ENCODE measurements at regions not wholly inside any gene's neighbourhood (a gene's known extent, or its start where the extent isn't known, plus 50 kb on each side); places are given as distances from the start of the nearest gene placed in this dataset.
"Not testable (repeated sequence)": the region's sequence is repeated elsewhere in the genome, so short reads cannot be mapped to it uniquely, and the experiment has no call there.

- no peak for DNase-seq
Observed at GRCh38 chr3:106326941-106327695, 458.3 kb upstream of the CBLB start.

DNA sequence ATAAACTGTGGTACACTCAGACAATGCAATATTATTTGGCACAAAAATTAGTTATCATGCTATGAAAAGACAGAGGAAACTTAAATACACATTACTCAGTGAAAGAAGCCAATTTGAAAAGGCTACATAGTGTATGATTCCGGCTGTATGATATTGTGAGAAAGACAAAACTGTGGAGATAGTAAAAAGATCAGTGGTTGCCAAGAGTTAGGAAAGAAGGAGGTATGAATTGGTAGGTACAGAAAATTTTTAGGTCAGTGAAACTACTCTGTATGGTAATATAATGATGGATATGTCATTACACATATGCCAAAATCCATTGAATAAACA lies 458.8 kb upstream of the CBLB start:
- no peak for DNase-seq

DNA sequence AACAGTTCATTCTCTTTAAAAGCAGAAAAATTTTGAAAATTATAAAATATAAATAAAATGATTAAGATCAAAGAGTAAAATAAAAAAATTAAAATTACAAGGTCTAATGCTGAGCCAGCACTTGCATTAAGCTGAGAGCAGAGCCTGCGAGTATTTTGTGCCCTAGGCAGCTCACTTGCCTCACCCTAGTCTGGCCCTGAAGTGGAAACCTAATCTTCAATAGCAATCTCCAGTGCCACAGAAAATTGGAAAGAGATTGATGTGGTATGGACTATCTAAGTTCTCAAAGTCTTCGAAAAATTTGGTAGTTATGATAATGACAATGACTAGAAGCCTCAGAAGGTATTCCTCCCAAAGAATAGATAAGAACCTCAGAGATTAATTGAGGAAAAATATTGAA lies 459.4 kb upstream of the CBLB start:
- DNase-seq = no peak

GRCh38 chr3:106329521-106329920 lies 460.7 kb upstream of the CBLB start:
- DNase-seq = no peak

- DNase-seq = no peak
Observed at GRCh38 chr3:106331636-106332035, 462.8 kb upstream of the CBLB start.

DNA sequence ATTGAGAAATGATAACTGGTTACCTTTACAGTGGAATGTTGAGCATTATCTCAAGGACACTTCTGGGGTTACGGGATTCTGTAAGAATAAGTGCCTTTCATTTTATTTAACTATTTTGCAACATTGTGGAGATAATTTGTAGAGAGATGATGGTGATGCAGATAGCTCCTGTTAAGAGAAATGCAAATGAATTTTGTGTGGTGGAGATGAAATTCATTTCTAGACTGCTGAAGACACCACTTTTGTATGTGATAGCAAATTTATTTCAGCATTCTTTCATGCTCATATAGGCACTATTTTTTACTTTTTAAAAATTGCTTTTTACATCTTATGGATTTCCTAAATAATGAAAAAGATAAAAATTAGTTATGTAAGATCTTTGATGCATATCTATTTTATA lies 463.3 kb upstream of the CBLB start:
- no peak for DNase-seq

DNA sequence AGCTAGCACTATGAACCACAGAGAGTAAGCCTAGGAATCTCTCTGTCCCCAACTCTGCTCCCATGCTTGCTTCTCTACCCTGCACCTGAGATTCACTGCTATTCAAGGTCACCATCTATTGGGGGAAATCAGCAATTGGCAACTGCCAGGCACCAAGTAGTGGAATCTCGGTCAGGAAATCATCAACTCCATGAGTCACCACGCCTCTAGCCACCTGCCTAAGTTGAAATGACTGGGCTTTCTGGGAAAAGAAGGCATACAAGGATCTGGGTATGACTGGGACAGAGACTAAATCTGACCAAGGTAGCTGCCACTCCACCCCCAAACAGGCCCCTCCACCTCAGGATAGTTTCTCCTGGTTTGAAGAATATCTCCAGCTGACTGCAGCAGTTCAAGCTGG lies 464.1 kb upstream of the CBLB start:
- no peak for DNase-seq

DNA sequence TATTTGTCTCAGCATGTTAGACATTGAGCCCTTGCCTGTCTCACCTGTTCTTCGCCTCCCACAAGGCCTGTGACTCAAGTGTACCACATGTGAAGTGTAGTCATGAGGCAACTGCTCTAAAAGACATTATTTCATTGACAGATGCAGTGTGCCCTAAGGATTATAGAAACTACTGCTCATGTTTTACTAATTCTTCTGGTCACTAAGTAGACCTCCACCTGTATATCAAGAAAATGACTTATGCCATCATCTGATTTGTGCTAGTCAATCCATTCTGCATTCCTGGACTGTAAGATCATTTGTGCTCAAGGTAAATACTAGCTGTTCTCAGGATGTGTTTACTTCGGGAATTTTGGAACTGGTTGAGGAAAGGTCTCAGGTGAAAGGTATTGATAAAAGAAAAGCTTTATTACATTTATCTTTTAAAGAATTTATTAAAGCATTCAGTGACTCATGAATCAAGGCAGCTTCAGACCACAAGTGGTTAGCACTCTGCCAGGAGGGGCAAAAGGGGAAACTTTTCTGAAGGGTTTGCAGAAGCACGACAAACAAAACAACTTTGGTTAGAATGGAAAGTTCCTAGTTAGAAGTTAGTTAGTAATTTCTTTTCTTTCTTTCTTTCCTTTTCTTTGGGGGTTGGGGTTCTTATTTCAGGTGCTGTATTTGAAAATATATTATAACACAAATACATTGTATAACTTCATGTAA lies 465.3 kb upstream of the CBLB start:
- no peak for DNase-seq

DNA sequence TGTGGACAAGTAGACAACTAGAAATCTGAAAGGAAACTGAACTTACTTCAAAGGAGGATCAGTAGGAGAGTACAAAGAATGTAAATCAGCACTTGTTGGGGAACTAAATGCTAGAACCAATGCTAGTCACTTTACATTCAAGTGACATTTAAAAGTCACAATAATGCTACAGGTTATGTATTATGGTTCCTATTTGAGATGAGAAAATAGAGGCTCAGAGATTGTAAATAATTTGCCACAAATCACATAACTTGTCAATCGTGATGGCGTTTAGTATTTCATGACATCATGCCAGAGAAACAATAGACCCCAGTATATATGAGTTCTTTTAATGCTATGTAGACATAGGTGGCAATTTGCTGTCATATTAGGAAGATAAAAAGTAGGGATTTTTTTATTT lies 467.8 kb upstream of the CBLB start:
- DNase-seq = no peak

- no peak for DNase-seq
Observed at GRCh38 chr3:106337116-106337515, 468.3 kb upstream of the CBLB start.

DNA sequence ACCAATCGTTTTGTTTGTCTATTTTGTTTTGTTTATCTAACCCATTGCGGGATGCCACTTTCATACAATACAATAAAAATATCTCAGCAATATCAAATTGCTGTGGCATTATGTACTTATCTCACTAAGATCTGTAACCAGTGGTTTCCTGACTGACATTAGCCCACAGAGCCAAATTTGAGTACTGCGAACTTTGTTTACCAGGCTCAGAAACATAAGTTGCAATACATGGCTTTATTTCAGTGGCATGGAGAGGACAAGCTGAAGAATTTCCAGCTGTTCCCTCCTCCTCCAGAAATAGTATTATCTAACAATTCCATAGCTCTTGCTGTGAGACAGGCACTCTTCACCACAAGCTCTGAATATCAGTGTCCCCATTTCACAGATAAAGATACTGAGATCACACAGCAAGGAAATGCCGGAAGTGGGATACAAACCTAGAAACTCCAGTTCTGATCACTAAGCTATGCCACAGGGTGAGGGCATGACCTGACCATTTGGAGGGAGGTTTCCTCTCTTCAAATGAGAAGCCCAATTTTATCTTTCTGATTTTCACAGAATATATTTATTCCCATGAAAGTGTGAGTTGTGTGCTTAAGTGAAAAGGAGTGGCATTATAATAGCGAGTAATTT lies 469.9 kb upstream of the CBLB start:
- DNase-seq = no peak

GRCh38 chr3:106339551-106339950 lies 470.7 kb upstream of the CBLB start:
- no peak for DNase-seq

DNA sequence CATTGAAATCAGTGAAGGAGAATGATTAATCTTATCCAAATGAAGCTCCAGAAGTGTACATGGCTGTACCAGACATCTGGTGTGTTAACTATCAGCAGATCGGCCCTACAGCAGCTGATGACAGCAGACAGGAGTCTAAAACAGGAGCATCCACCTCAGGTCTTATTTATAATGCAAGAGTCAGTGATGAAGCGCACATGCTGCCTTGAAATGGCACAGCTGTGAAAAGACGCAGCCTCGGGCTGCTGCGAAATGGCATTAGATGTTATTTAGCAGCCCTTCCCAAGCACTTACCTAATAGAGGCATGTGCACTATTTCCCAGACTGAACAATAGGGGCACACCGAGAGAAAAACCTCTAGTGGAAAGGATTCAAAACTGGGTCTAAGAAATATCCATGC lies 472.3 kb upstream of the CBLB start:
- DNase-seq = no peak

GRCh38 chr3:106341586-106342162 lies 472.9 kb upstream of the CBLB start:
- no peak for DNase-seq

DNA sequence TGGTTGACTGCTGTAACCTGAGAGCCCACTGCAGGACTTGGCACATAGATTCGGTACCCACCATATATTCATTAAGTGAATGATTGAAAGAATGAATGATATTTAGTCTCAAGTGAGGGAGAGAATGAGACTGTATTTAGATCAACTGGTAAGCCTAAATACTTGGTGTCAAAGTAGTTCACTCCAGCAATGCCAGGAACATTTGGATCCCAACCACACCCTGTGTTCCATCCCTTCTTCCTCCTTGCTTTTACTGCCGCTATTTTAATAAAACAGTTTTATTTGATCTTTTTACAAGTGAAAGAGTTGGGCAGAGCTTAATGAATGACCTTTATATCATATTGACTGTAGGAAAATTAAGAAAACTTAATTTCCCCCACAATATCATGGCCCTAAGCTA lies 473.6 kb upstream of the CBLB start:
- DNase-seq = no peak

GRCh38 chr3:106343811-106344210 lies 475.0 kb upstream of the CBLB start:
- DNase-seq = no peak

DNA sequence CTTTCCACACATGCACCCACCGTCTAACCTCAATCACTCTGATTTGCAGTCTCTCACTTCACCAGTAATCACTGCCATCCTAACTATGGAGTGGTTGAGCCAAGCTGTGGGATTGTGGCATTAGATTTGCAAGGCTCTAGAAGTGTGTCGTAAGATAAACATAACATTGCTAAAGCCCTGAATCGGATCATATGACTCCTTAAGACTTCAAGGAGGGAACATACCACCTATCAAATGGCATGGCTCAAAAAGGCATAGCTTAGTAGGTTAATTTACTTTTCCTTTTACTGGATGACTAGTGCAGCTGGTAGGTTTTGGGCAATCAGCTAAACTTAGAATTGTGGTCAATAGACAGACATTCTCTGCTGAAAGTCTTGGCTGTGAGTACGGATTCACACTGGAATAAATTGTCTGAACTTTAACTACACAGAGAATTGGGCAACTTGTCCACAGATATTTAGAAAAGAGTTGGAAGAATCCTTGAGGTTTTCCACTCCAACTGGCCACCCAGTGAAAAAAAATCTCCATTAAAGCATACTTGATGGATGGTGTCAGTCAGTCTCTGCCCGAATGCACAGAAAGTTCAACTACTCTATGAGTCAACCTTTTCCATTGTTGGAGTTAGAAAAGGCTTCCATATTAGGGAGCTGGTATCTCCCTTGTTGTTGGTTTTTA lies 476.7 kb upstream of the CBLB start:
- peak; percentile 43 for DNase-seq

DNA sequence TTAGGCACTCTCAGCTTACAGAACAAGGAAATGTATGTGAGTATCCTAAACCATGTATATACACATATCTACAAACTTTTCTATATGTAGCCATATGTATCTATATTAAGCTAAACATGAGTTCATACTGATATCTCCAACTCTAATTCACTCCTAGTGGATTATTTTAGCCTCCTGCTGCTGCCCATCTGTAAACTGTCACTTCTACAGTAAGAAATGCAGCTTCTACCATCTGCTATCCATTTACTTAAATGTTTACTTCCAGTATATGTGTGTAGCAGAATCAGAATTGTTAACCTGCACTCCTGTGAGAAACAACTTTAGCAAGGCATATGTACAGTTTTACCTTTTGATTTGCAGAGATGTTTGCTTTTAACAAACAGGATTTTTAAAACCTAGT lies 478.5 kb upstream of the CBLB start:
- DNase-seq = no peak

DNA sequence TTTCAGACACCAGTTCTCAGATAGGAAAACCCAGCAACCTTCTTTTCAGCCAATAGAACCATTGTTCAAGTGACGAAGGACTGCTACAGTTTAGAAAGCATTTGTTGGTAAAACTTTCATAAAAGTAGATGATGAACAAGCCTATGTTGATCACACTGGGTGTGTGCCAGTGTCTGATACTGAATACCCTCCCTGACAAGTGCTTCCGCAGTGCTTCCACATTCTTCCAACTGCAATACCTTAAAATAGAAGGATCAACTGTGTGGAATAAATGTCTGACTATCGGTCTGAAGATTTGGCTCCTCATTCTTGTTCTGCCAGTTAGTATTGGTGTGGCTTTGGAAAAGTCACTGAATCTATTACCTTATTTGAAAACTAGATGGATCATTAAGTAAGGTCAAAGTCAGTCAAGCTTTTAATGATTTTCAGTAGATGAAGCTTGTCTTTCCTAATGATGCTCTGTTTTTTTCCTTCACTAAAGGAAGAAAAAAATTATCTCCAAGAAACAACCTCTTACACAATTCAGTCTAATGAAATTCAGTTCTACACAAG lies 479.4 kb upstream of the CBLB start:
- DNase-seq = no peak

DNA sequence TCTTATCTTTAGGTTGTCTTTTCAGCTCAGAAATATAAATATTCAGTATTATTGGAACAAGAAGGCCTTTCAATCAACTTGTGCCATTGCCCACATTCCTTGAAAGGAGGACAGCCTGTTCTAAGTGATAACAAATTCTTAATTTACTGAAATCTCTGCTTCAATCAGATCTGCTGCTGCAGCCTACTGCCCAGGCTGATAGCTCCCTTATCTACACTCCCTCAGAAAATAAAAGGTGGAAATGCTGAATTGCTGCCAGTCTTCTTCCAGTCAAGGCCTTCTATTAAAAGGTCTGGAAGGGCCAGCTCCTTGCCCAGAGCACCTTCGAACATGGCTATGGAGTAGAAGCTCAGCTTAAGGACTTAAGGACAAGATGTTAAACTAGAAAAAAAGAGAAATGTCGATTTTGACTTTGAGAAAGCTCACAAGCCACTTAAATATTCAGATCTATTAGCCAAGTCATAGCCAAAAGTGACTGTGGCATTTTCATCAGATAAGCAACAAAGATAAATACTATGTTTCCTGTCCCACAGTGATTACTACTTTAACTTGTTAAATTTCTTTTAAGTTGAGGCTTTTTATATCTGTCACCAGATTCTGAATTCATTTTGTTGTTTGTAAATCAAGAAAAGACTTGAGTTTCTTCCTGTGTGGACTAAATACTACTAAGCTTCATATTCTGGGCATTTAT lies 480.5 kb upstream of the CBLB start:
- peak; percentile 74 for DNase-seq

- DNase-seq = no peak
Observed at GRCh38 chr3:106355873-106356272, 487.1 kb upstream of the CBLB start.

- DNase-seq = no peak
Observed at GRCh38 chr3:106359692-106360091, 490.9 kb upstream of the CBLB start.

- not testable (repeated sequence) for DNase-seq
Observed at GRCh38 chr3:106360901-106361300, 492.1 kb upstream of the CBLB start.
